BLaER1 treated with 17β-estradiol and CSF1 and Interleukin-3, amounts not matched to agents 10 nM and 100 nM (cell line): ENCODE measurements at regions not wholly inside any gene's neighbourhood (a gene's known extent, or its start where the extent isn't known, plus 50 kb on each side); places are given as distances from the start of the nearest gene placed in this dataset.
A peak's percentile ranks its signal among the peaks of the same experiment; 100 is the strongest.

Experiments
- H3K27ac ChIP-seq, 11 experiments: shearing (Covaris generic); formaldehyde crosslinking; 2 replicates each; pipeline ENCODE4 v1.8.1; 2022
- H3K27me3 ChIP-seq, 11 experiments: shearing (Covaris generic); formaldehyde crosslinking; 2 replicates each; pipeline ENCODE4 v1.8.1; 2022
- H3K36me3 ChIP-seq, 11 experiments: shearing (Covaris generic); formaldehyde crosslinking; 2 replicates each; pipeline ENCODE4 v1.8.1; 2022
- H3K4me1 ChIP-seq, 10 experiments: shearing (Covaris generic); formaldehyde crosslinking; 2 replicates each; pipeline ENCODE4 v1.8.1; 2022
- H3K4me2 ChIP-seq, 11 experiments: shearing (Covaris generic); formaldehyde crosslinking; 2 replicates each; pipeline ENCODE4 v1.8.1; 2022
- H3K4me3 ChIP-seq, 10 experiments: shearing (Covaris generic); formaldehyde crosslinking; 2 replicates each; pipeline ENCODE4 v1.8.1; 2022
- H3K9ac ChIP-seq, 11 experiments: shearing (Covaris generic); formaldehyde crosslinking; 2 replicates each; pipeline ENCODE4 v1.8.1; 2022
- H3K9me3 ChIP-seq, 11 experiments: shearing (Covaris generic); formaldehyde crosslinking; replicated peaks in 1 of 11; 2 replicates each; pipeline ENCODE4 v1.8.1; 2022
- H4K20me1 ChIP-seq, 11 experiments: shearing (Covaris generic); formaldehyde crosslinking; 2 replicates each; pipeline ENCODE4 v1.8.1; 2022
- Cebpa-rat ChIP-seq, 11 experiments: shearing (Covaris generic); IDR thresholded peaks; 2 replicates each; pipeline ENCODE4 v1.8.1; 2022

DNA sequence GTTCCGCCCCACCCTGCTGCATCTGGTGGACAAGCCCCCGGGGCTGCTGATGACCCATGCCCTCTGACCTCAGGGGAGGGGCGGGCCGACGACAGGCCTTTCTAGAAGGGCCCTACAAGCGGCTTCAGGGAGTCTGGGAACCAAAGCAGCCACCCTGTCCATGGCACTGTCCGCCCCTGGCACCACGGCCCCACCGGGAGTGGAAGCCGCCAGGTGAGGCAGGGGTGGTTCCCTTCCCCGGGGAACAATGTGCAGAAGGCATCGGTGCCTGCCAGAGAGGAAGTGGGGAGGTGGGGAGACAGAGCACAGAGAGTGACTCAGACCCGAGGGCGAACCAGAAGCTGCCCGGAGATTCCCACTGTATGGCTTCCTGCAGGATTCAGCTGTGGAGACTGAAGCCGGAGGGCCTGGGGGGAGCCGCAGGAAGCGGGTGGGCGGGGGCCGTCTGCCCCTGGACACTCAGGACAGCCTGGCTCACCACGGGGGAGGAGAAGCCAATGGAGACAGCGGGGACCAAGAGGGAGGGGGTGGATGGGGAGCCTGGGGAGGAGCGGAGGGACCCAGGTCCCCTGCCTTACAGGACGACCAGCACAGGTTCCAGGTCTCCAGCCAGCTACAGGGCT, 134.0 kb downstream of the TPRA1 start:
- Histone ChIP-seq H3K4me3 (peak overlapping the region in 2 of 10 experiments; percentile 35 to 48; a peak in 2 of 20 replicates), H3K9ac (no peak overlapping the region), H3K4me2 (peak overlapping the region in 5 of 11 experiments; percentile 24 to 93 (median 81); a peak in 9 of 22 replicates), H3K4me1 (peaks cover 0 to 19% (median 11%) of the 10 kb centered on the region in 10 experiments; a peak in 13 of 20 replicates), H3K27me3 (peaks cover 79 to 90% (median 83%) of the 10 kb centered on the region in 11 experiments), H3K9me3 (no peaks in the 10 kb centered on the region), H4K20me1 (peaks cover 0 to 68% (median 33%) of the 10 kb centered on the region in 11 experiments; a peak in 17 of 22 replicates), H3K36me3 (no peaks in the 10 kb centered on the region), H3K27ac (no peak overlapping the region)
- no peak for TF ChIP-seq Cebpa-rat (IDR thresholded peaks at IDR 0.05)

- Histone ChIP-seq H3K4me3 (peak overlapping the region in 8 of 10 experiments; percentile 16 to 50 (median 36); a peak in 10 of 20 replicates), H3K4me1 (peaks cover 0 to 19% (median 11%) of the 10 kb centered on the region in 10 experiments; a peak in 13 of 20 replicates), H3K9ac (no peak overlapping the region), H3K4me2 (peak overlapping the region; percentile 46 to 93 (median 68)), H3K27me3 (peaks cover 80 to 91% (median 84%) of the 10 kb centered on the region in 11 experiments), H3K9me3 (no peaks in the 10 kb centered on the region), H3K36me3 (no peaks in the 10 kb centered on the region), H4K20me1 (peaks cover 0 to 61% (median 33%) of the 10 kb centered on the region in 11 experiments; a peak in 17 of 22 replicates), H3K27ac (no peak overlapping the region)
- no peak for TF ChIP-seq Cebpa-rat (IDR thresholded peaks at IDR 0.05)
Measured at GRCh38 chr3:127455541-127456450, 134.7 kb downstream of the TPRA1 start.

DNA sequence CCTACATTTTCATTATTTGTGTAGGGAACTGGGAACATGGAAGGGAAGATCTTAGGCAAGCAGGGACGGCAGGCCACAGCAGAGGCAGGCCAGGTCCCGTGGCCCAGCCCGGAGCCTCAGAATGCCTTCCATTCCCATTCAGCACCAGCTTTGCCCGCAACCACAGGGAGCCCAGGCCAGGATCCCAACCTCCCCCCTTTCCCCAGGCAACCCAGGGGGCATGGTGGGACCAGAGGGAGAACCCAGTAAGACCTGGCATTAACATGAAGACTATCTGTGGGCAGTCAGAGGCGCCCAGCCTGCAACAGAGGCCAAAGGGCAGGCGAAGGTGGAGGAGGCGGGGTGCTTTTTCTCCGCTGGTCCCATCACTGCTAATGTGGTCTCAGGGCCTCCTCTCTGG, 135.6 kb downstream of the TPRA1 start:
- no peaks in the 10 kb centered on the region for H3K9me3 ChIP-seq
- no peak overlapping the region for H3K27ac ChIP-seq
- no peaks in the 10 kb centered on the region for H3K36me3 ChIP-seq
- no peak for TF ChIP-seq Cebpa-rat (IDR thresholded peaks at IDR 0.05)
- H3K4me1 ChIP-seq, result peaks cover 0 to 19% (median 11%) of the 10 kb centered on the region in 10 experiments; a peak in 13 of 20 replicates
- H3K27me3 ChIP-seq, result peaks cover 80 to 86% (median 84%) of the 10 kb centered on the region in 11 experiments
- H3K4me3 ChIP-seq, result peak overlapping the region in 1 of 10 experiments; percentile 35; a peak in 1 of 20 replicates
- peaks cover 0 to 56% (median 30%) of the 10 kb centered on the region in 11 experiments; a peak in 17 of 22 replicates for H4K20me1 ChIP-seq
- H3K4me2 ChIP-seq, result peak overlapping the region in 9 of 11 experiments; percentile 46 to 93 (median 68); a peak in 10 of 22 replicates
- no peak overlapping the region for H3K9ac ChIP-seq

DNA sequence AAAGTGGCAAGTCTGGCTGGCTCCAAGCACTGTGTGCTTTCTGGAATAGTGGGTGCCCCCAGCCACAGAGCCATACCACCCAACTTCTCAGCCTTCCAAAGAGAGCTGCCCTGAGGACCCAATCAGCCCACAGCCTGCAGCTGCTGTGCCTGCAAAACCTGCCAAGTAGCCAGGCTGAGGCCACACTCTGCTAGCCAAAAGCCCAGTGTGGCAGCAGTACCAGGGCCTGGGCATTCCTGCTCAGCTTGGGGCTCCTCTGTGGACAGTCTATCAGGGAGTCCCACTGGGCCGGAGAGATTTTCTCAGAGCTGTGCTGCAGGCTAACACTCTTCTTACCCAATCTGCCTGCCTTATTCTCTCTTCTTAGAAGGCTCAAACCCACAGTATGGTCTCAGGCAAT, 136.5 kb downstream of the TPRA1 start:
- Histone ChIP-seq H3K27me3 (peaks cover 75 to 76% (median 76%) of the 10 kb centered on the region in 11 experiments), H3K4me1 (peaks cover 0 to 19% (median 11%) of the 10 kb centered on the region in 10 experiments; a peak in 13 of 20 replicates), H3K4me3 (no peak overlapping the region), H3K4me2 (no peak overlapping the region), H3K27ac (no peak overlapping the region), H3K9ac (no peak overlapping the region), H3K9me3 (no peaks in the 10 kb centered on the region), H4K20me1 (peaks cover 0 to 47% (median 27%) of the 10 kb centered on the region in 11 experiments; a peak in 17 of 22 replicates), H3K36me3 (no peaks in the 10 kb centered on the region)
- no peak for TF ChIP-seq Cebpa-rat (IDR thresholded peaks at IDR 0.05)

- Histone ChIP-seq H3K36me3 (no peaks in the 10 kb centered on the region), H3K9ac (no peak overlapping the region), H3K4me2 (no peak overlapping the region), H3K4me1 (peaks cover 0 to 19% (median 11%) of the 10 kb centered on the region in 10 experiments; a peak in 13 of 20 replicates), H3K27ac (no peak overlapping the region), H4K20me1 (peaks cover 0 to 38% (median 27%) of the 10 kb centered on the region in 11 experiments; a peak in 17 of 22 replicates), H3K27me3 (peaks cover 58 to 60% (median 59%) of the 10 kb centered on the region in 11 experiments), H3K9me3 (no peaks in the 10 kb centered on the region), H3K4me3 (no peak overlapping the region)
- TF ChIP-seq Cebpa-rat (IDR thresholded peaks at IDR 0.05), result no peak
Measured at GRCh38 chr3:127452321-127452821, 138.2 kb downstream of the TPRA1 start.

DNA sequence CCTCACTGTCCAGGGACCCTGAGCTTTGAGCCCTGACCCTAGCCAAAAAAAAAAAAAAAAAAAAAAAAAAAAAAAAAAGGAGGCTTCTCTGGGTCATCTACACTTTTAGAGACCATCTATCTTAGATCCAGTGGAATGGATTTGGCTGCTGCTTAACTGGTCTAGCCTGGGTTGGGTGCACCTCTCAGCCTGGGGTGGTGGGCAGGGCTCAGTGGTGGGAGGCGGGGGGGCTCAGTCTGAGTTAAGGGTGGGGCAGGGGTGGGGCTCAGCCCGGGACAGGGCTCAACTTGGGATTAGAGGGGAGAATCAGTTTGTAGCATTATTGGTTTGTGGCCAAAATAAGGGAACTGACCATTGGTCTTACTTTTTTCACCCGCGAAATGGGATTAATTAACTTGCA, 139.2 kb downstream of the TPRA1 start:
- no peak overlapping the region for H3K4me2 ChIP-seq
- TF ChIP-seq Cebpa-rat (IDR thresholded peaks at IDR 0.05), result no peak
- peaks cover 48 to 49% (median 49%) of the 10 kb centered on the region in 11 experiments for H3K27me3 ChIP-seq

GRCh38 chr3:127450331-127450730, 140.2 kb downstream of the TPRA1 start:
- Histone ChIP-seq H3K9me3 (no peaks in the 10 kb centered on the region), H3K4me1 (peaks cover 0 to 2% (median 0%) of the 10 kb centered on the region in 10 experiments; a peak in 6 of 20 replicates), H4K20me1 (peaks cover 0 to 23% (median 9%) of the 10 kb centered on the region in 11 experiments; a peak in 13 of 22 replicates), H3K36me3 (no peaks in the 10 kb centered on the region), H3K4me2 (no peak overlapping the region), H3K4me3 (no peak overlapping the region), H3K27me3 (peaks cover 38 to 39% (median 39%) of the 10 kb centered on the region in 11 experiments), H3K9ac (no peak overlapping the region), H3K27ac (no peak overlapping the region)
- TF ChIP-seq Cebpa-rat (IDR thresholded peaks at IDR 0.05), result no peak

More for the DNA sequence above, 139.2 kb downstream of the TPRA1 start:
- Histone ChIP-seq H3K4me1 (peaks cover 0 to 11% (median 8%) of the 10 kb centered on the region in 10 experiments; a peak in 13 of 20 replicates), H3K36me3 (no peaks in the 10 kb centered on the region), H3K4me3 (no peak overlapping the region), H3K27ac (no peak overlapping the region), H4K20me1 (peaks cover 0 to 33% (median 18%) of the 10 kb centered on the region in 11 experiments; a peak in 17 of 22 replicates), H3K9me3 (no peaks in the 10 kb centered on the region), H3K9ac (no peak overlapping the region)

GRCh38 chr3:127449486-127450212, 140.9 kb downstream of the TPRA1 start:
- Histone ChIP-seq H3K27ac (no peak overlapping the region), H3K27me3 (peaks cover 31 to 32% (median 32%) of the 10 kb centered on the region in 11 experiments), H3K4me3 (no peak overlapping the region), H3K9me3 (no peaks in the 10 kb centered on the region), H3K4me1 (no peaks in the 10 kb centered on the region), H3K9ac (no peak overlapping the region), H3K4me2 (no peak overlapping the region), H4K20me1 (peaks cover 0 to 18% (median 5%) of the 10 kb centered on the region in 11 experiments; a peak in 10 of 22 replicates), H3K36me3 (no peaks in the 10 kb centered on the region)
- no peak for TF ChIP-seq Cebpa-rat (IDR thresholded peaks at IDR 0.05)
